ENCODE measurements at regions not wholly inside any gene's neighbourhood (a gene's known extent, or its start where the extent isn't known, plus 50 kb on each side); places are given as distances from the start of the nearest gene placed in this dataset.

DNA sequence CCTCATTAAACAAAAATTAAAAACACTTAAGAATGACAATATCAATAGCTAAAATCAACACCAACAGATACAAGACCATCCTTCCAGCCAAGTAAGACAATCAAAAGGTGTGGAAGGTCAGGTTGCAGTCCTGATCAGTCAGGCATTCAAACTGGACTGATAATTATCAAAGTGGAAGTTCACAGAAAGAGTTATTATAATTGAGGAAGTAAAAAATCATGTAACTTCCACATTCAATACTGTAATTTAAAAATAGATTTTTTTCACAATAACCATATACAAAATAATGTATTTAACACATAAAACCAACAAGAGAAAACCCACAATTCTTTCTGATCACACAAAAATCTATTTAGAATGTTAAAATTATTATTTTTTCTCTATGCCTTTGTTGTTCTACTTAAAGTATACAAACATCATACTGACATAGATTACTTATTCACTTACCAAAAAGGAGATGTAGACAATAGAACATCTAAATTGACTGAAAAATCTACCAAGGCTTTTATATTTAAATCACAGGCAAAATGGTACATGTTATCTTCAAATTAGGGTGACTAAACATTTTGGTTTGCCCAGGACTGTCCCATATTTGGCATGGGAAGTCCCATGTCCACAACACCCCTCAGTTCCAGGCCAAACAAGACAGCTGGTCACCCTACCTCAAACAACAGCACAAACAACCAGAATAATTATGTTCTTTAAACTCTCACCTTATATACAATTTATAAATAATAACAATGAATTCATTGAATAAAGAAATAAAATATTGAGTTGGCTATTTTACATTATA is 142.5 kb upstream of the SLC24A2 start:
- no peak for DNase-seq (ENCODE audit: low read depth)
- TF ChIP-seq, protein P1, sequence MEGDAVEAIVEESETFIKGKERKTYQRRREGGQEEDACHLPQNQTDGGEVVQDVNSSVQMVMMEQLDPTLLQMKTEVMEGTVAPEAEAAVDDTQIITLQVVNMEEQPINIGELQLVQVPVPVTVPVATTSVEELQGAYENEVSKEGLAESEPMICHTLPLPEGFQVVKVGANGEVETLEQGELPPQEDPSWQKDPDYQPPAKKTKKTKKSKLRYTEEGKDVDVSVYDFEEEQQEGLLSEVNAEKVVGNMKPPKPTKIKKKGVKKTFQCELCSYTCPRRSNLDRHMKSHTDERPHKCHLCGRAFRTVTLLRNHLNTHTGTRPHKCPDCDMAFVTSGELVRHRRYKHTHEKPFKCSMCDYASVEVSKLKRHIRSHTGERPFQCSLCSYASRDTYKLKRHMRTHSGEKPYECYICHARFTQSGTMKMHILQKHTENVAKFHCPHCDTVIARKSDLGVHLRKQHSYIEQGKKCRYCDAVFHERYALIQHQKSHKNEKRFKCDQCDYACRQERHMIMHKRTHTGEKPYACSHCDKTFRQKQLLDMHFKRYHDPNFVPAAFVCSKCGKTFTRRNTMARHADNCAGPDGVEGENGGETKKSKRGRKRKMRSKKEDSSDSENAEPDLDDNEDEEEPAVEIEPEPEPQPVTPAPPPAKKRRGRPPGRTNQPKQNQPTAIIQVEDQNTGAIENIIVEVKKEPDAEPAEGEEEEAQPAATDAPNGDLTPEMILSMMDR (IDR thresholded peaks at IDR 0.05; ENCODE audit: control insufficient read depth, insufficient read depth, low read depth, low read length, missing control alignments) = no peak

DNA sequence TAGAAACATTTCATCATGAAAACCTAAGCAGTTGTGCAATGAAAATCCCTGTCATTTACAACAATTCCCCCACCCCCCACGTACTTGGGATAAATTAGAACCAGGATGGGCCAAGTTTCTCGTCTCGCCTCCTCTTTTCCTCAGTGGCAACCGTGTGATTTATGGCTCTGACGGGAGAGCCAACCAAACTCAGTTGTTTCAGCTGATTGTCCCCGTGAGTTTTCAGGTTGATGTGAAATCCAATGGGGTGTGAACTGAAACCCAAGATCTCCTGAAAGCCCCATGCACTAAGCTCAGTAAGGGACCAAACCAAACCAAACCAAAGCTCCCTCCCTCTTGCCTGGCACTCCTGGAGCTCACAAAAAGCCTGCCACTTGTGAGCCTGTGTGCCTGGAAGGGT is 138.7 kb upstream of the SLC24A2 start:
- H3K4me3 ChIP-seq (ENCODE audit: control insufficient read depth, low read depth, low read length) = no peak overlapping the region
- TF ChIP-seq, protein P1 (IDR thresholded peaks at IDR 0.05; ENCODE audit: control insufficient read depth, insufficient read depth, low read depth, low read length, missing control alignments) = no peak

More for the DNA sequence above, 142.5 kb upstream of the SLC24A2 start:
- H3K4me3 ChIP-seq (ENCODE audit: control insufficient read depth, low read depth, low read length) = no peak overlapping the region

DNA sequence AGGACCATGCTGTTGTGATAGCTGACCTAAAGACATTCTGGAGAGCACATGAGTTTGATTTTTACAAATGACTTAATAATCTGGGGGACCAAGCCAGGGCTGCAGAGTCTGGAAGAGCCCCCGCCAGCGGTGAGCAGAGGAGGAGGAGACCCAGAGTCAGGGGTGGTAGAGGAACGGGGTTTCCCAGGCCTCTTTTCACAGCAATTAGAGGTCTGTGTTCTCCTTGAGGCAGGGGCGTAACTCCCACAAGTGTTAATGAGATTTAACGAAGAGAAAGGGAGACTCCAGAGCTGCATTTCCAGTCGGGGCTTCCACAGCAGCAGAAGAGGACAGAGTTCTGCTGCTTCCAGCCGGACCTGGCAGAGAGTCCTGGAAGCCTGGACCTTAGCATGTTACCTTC is 137.9 kb upstream of the SLC24A2 start:
- H3K4me3 ChIP-seq (ENCODE audit: control insufficient read depth, low read depth, low read length) = no peak overlapping the region
- TF ChIP-seq, protein P1 (IDR thresholded peaks at IDR 0.05; ENCODE audit: control insufficient read depth, insufficient read depth, low read depth, low read length, missing control alignments) = no peak

More for the DNA sequence above, 138.7 kb upstream of the SLC24A2 start:
- no peak for DNase-seq (ENCODE audit: low read depth)

DNA sequence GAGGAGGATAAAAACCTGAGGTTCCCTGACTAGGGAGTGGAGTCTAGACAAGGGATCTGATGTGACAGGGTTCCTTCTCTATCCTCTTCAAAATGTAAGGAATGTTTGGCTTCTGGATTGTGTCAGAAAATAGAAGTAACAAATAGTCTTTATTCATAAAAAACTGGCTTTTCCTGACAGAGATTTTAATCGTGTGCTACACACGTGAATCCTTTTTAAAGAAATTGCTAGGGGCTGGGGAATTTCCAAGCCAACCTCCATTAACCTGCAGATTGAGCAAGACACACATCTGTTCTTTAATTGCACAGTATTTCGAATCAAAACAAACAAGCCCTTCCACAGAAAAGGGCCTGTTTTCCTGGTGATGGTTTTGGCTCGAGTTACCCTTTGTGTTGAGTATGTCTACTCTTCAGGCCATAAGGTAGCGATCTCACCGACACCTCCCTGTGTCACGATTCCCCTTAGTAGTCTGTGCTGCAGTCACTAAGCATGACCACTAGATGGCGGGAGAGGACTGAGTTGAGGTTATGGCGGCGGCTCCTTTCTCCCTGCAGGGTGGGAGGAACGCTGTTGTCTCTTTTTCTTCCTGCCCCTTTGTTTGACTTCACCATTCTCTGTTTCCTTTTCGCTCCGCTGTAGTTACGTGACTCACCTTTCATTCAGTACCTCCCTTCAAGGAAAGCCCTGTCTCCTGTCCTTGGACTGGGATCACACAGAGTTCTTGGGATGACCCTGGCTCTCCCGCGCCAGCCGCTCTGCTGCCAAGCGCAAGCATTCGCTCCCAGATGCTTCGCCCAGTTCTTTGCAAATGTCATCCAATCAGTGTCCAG is 137.1 kb upstream of the SLC24A2 start:
- DNase-seq (ENCODE audit: low read depth) = no peak
- TF ChIP-seq, protein P1 (IDR thresholded peaks at IDR 0.05; ENCODE audit: control insufficient read depth, insufficient read depth, low read depth, low read length, missing control alignments) = peak; percentile 98
- H3K4me3 ChIP-seq (ENCODE audit: control insufficient read depth, low read depth, low read length) = peak overlapping the region; percentile 41

More for the DNA sequence above, 137.9 kb upstream of the SLC24A2 start:
- no peak for DNase-seq (ENCODE audit: low read depth)

DNA sequence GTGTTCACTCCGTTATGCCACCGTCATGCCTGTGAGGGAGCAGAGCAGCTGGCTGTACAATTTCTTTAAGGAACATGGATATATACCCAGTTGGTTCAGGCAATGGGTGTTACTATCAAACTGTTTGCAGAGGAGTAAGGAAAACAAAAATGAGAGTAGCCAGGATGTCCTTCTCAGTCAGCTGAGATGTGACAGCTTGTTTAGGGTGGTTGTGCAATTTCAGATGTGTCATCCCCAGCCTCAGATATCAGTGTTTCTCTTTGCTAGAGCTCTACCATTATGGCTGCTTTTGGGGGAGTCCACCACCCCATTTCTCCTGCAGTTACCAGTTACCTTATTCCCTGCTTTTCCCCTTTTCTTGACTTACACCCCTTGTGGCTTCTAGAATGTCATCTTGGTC is 135.2 kb upstream of the SLC24A2 start:
- no peak for DNase-seq (ENCODE audit: low read depth)
- TF ChIP-seq, protein P1 (IDR thresholded peaks at IDR 0.05; ENCODE audit: control insufficient read depth, insufficient read depth, low read depth, low read length, missing control alignments) = no peak
- H3K4me3 ChIP-seq (ENCODE audit: control insufficient read depth, low read depth, low read length) = no peak overlapping the region

DNA sequence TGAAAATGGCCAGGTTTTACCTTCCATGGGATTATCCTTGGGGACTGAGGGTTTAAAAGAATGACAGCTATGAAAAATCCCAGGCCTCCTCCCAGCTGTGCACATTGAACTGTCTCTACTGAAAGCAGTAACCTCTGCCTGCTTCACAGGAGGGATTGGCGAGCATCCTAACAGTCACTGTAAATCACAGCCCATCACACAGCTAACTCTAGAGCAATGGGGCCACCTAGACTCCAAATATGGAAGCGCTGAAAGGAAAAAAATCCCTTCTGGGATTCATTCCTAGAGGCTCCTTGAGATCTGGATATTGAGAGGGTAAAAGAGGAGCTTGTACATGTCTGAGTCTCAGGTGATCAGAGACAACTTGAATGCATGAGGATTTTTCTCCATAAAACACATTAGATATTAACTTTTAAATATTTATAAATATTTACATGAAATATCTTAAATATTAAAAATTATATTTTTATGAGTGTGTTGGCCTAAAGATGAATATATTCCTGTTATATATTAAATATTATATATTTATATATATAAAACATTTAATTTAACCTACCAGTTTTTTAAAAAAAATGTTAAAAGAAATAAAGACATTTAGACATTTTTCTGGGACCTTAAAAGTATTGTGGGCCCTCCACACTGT is 133.8 kb upstream of the SLC24A2 start:
- no peak overlapping the region for H3K4me3 ChIP-seq (ENCODE audit: control insufficient read depth, low read depth, low read length)
- peak; percentile 10 for DNase-seq (ENCODE audit: low read depth)
- TF ChIP-seq, protein P1 (IDR thresholded peaks at IDR 0.05; ENCODE audit: control insufficient read depth, insufficient read depth, low read depth, low read length, missing control alignments) = peak; percentile 63

Data from AG09309 (cell line).